ENCODE measurements at regions not wholly inside any gene's neighbourhood (a gene's known extent, or its start where the extent isn't known, plus 50 kb on each side); places are given as distances from the start of the nearest gene placed in this dataset.
"Not testable (repeated sequence)": the region's sequence is repeated elsewhere in the genome, so short reads cannot be mapped to it uniquely, and the experiment has no call there.

DNA sequence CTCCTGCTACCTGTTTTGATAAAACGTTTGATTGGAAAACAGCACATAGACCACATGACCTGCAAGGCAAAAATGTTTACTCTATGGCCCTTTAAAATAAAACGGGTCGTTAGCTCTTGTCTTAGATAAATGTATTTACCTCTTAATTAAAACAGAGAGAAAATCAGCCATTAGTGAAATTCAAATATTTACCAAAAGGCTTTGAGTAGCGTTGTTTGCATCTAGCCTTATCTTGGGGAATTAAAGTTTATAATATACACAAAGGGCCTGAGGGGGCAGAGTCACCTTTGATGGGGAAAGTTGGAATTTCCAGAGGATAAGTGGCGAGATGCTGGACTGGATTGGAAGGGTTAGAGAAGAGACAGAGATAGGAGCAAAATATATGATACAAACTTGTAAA, 111.3 kb downstream of the FBXO4 start:
- intact Hi-C loops (cut with micrococcal nuclease), result no loop called here
- H3K27ac Mint-ChIP-seq, result no peak overlapping the region
- H3K27me3 Mint-ChIP-seq (ENCODE audit: insufficient read depth), result peaks cover 5% of the 10 kb centered on the region
- no peaks in the 10 kb centered on the region for H3K4me1 Mint-ChIP-seq (ENCODE audit: low read depth)
- no peaks in the 10 kb centered on the region for H3K36me3 Mint-ChIP-seq (ENCODE audit: low read depth)
- no peak overlapping the region for H3K4me3 Mint-ChIP-seq
- no peaks in the 10 kb centered on the region for H3K9me3 Mint-ChIP-seq
- DNase-seq (ENCODE audit: low spot score), result no peak

DNA sequence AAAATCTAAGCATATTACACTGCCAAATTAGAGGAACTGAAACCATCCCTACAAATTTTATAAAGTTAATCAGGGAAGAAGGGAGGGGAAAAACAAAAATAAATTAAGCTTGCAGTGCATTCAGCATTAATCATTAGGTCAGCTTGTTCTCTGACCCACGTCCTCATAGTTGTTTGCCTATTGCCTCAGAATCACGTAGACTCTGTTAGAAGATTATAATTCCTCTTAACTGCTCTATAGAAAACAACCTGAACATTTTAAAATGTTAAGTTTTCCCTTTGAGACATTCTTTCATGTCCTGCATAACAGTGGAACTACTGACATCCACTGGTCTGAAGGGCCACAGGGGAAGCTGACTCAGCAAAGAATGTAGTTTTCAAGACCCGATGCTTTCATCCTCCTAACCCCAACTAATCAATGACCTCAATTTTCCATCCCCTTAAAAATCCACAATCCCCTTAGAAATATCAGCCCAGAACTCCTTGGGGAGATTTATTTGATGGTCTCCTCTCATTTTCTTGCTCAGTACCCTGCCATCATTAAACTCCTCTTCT, 112.4 kb downstream of the FBXO4 start:
- no peak overlapping the region for H3K4me3 Mint-ChIP-seq
- DNase-seq (ENCODE audit: low spot score), result no peak
- H3K27ac Mint-ChIP-seq, result no peak overlapping the region
- H3K27me3 Mint-ChIP-seq (ENCODE audit: insufficient read depth), result peaks cover 5% of the 10 kb centered on the region
- intact Hi-C loops (cut with micrococcal nuclease), result no loop called here
- H3K4me1 Mint-ChIP-seq (ENCODE audit: low read depth), result no peaks in the 10 kb centered on the region
- no peaks in the 10 kb centered on the region for H3K9me3 Mint-ChIP-seq
- no peaks in the 10 kb centered on the region for H3K36me3 Mint-ChIP-seq (ENCODE audit: low read depth)

DNA sequence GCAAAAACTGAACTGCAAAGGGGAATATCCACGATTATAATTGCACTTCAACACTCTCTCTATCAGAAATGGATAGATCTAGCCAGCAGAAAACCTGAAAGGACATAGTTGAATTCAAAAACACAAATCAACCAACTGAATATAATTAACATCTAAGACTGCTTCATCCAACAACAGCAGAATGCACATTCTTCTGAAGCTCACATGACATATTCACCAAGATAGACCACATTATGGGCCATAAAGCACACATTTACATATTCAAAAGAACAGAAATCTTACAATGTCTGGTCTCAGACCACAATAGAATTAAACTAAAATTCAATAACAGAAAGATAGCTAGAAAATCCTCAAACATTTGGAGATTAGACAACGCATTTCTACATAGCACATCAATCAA, 118.3 kb downstream of the FBXO4 start:
- no peak for DNase-seq (ENCODE audit: low spot score)
- Mint-ChIP-seq H3K4me3 (no peak overlapping the region), H3K4me1 (ENCODE audit: low read depth) (no peaks in the 10 kb centered on the region), H3K9me3 (no peaks in the 10 kb centered on the region), H3K27me3 (ENCODE audit: insufficient read depth) (peaks cover 7% of the 10 kb centered on the region), H3K27ac (no peak overlapping the region), H3K36me3 (ENCODE audit: low read depth) (no peaks in the 10 kb centered on the region)
- intact Hi-C loops (cut with micrococcal nuclease), result no loop called here

DNA sequence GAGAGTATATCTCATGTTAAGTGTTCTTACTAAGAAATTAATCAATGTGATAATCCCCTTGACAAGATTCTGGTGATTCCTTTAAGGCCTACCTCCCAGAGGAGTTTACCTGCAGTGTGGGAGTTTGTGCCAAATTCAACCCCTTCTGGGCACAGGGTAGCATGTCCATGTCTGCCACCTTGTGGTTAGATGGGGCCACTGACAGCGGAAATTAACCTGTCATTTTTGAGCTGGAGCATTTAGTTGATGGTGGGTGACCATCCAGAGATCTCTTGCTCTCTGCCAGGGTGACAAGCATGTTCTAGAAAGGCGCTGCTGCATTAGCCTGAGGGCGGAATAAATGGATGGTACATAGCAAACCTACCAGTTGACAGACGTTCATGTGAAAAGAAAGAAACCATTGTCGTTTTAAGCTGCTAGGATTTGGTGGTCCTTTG, 132.2 kb downstream of the FBXO4 start:
- peak; percentile 31 for DNase-seq (ENCODE audit: low spot score)
- Mint-ChIP-seq H3K36me3 (ENCODE audit: low read depth) (no peaks in the 10 kb centered on the region), H3K27ac (no peak overlapping the region), H3K4me1 (ENCODE audit: low read depth) (no peaks in the 10 kb centered on the region), H3K9me3 (no peaks in the 10 kb centered on the region), H3K4me3 (no peak overlapping the region), H3K27me3 (ENCODE audit: insufficient read depth) (peaks cover 6% of the 10 kb centered on the region)
- intact Hi-C loops (cut with micrococcal nuclease), result loop anchor here (1.0 to 5.0 kb wide), 5 partner anchors 130 to 830 kb away; partner anchors contain the start of gene FBXO4

DNA sequence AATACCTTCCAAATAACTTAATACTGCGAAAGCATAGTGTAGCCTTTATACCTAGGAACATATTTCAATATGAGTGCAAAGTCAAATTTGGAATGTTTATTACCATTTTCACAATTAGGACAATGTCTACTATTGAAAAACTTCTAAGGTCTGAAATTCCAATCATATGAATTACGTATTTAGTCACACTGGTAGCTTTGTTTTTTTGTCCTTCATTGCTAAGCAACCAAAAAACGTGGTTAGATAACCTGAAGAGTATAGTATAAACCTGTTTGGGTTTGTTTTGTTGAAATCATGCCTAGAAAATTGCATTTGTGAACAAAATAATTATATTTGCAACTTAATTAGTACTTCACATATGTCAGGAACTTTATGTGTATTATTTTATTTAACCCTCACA, 134.2 kb downstream of the FBXO4 start:
- H3K4me1 Mint-ChIP-seq (ENCODE audit: low read depth), result no peaks in the 10 kb centered on the region
- H3K9me3 Mint-ChIP-seq, result no peaks in the 10 kb centered on the region
- no peak overlapping the region for H3K4me3 Mint-ChIP-seq
- H3K27ac Mint-ChIP-seq, result no peak overlapping the region
- intact Hi-C loops (cut with micrococcal nuclease), result loop anchor here (5.0 kb wide), 4 partner anchors 132 to 828 kb away; partner anchors contain the start of gene FBXO4
- peaks cover 4% of the 10 kb centered on the region for H3K27me3 Mint-ChIP-seq (ENCODE audit: insufficient read depth)
- DNase-seq (ENCODE audit: low spot score), result no peak
- H3K36me3 Mint-ChIP-seq (ENCODE audit: low read depth), result no peaks in the 10 kb centered on the region

DNA sequence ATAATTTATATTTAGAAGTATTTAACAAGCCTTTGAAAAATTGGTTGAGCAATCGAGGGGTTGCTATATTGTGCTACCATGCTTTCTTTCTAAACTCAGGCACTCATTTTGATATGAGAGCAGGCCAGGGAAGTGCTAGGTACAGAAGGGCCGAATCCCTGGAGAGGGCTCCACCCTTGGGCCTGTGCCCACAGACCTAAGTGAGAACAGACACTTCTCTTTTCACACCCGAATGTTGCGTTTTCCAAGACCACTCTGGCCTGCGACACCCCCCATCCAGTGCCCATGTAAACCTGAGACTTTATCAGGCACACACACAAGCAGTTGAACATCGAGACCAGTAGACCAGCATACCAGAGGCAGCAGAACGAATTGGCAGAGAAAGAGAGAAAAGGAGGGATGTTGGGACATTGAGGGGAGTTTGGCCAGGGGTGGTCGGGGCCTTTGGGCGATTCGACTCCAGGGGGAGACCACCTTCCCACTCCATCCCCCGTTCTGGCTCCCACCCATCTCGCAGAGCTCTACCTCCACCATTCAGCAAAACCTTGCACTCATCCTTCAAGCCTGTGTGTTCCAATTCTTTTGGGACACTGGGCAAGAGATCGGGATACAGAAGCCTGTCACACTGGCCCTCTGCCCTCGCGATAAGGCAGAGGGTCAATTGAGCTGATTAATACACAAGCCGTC, 134.8 kb downstream of the FBXO4 start:
- intact Hi-C loops (cut with micrococcal nuclease), result loop anchor here (5.0 kb wide), 4 partner anchors 133 to 827 kb away; partner anchors contain the start of gene FBXO4
- H3K9me3 Mint-ChIP-seq, result no peaks in the 10 kb centered on the region
- H3K36me3 Mint-ChIP-seq (ENCODE audit: low read depth), result no peaks in the 10 kb centered on the region
- no peaks in the 10 kb centered on the region for H3K4me1 Mint-ChIP-seq (ENCODE audit: low read depth)
- no peak overlapping the region for H3K4me3 Mint-ChIP-seq
- H3K27me3 Mint-ChIP-seq (ENCODE audit: insufficient read depth), result peaks cover 4% of the 10 kb centered on the region
- no peak overlapping the region for H3K27ac Mint-ChIP-seq
- DNase-seq (ENCODE audit: low spot score), result no peak

DNA sequence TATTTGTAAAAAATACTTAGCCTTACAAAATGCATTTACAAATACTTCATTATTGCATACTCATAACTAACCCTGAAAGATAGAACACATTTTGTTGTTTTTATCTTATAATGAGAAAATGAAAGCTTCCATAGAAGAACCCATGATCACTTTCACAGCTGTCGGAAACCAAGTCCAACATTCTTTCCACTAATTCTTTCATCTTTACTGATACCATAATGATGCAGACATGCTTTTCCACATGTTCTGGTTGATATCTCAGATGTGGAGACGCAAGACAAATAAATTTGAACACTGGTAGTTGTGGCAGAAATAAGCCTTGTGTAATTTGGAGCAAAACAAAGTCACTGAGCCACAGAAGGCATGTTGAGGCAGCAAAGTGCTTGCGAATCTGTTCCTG, 136.0 kb downstream of the FBXO4 start:
- no peaks in the 10 kb centered on the region for H3K36me3 Mint-ChIP-seq (ENCODE audit: low read depth)
- H3K4me1 Mint-ChIP-seq (ENCODE audit: low read depth), result no peaks in the 10 kb centered on the region
- peaks cover 4% of the 10 kb centered on the region for H3K27me3 Mint-ChIP-seq (ENCODE audit: insufficient read depth)
- no peak for DNase-seq (ENCODE audit: low spot score)
- no peaks in the 10 kb centered on the region for H3K9me3 Mint-ChIP-seq
- intact Hi-C loops (cut with micrococcal nuclease), result no loop called here
- H3K4me3 Mint-ChIP-seq, result no peak overlapping the region
- no peak overlapping the region for H3K27ac Mint-ChIP-seq

DNA sequence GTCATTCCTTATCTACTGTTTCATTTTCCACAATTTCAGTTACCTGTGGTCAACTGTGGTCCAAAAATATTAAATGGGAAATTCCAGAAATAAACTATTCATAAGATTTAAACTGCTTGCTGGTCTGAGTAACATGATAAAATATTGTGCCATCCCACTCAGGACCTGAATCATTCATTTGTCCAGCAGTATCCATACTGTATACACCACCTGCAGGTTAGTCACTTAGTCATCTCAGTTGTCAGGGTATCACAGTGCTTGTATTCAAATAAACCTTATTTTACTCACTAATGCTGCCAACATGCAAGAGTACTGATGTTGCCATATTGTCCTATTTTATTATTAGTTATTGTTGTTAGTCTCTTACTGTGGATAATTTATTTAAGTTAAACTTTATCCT, 139.7 kb downstream of the FBXO4 start:
- Mint-ChIP-seq H3K27me3 (ENCODE audit: insufficient read depth) (peaks cover 4% of the 10 kb centered on the region), H3K27ac (no peak overlapping the region), H3K4me1 (ENCODE audit: low read depth) (no peaks in the 10 kb centered on the region), H3K4me3 (no peak overlapping the region), H3K36me3 (ENCODE audit: low read depth) (no peaks in the 10 kb centered on the region), H3K9me3 (no peaks in the 10 kb centered on the region)
- intact Hi-C loops (cut with micrococcal nuclease), result no loop called here
- DNase-seq (ENCODE audit: low spot score), result no peak

DNA sequence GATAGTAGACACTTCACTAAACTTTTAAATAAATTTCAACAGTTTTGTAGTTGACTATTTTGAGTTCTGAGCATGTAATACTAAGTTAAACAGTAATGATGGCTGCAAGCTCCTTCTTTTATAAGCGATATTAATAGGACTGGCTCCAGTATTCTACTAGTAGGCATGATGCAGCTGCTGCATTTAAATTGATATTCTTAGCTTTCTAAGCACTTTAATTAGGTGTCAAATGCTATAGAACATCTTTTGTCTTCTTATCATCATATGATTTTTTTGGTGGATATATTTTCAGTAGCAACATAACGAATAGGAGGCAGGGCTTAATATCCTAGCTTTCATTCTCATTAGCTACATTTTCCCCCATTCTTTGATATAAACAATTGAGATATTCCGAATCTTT, 141.1 kb downstream of the FBXO4 start:
- DNase-seq (ENCODE audit: low spot score), result no peak
- H3K9me3 Mint-ChIP-seq, result no peaks in the 10 kb centered on the region
- peaks cover 4% of the 10 kb centered on the region for H3K27me3 Mint-ChIP-seq (ENCODE audit: insufficient read depth)
- no peaks in the 10 kb centered on the region for H3K36me3 Mint-ChIP-seq (ENCODE audit: low read depth)
- no peak overlapping the region for H3K4me3 Mint-ChIP-seq
- no peaks in the 10 kb centered on the region for H3K4me1 Mint-ChIP-seq (ENCODE audit: low read depth)
- no peak overlapping the region for H3K27ac Mint-ChIP-seq
- intact Hi-C loops (cut with micrococcal nuclease), result no loop called here

DNA sequence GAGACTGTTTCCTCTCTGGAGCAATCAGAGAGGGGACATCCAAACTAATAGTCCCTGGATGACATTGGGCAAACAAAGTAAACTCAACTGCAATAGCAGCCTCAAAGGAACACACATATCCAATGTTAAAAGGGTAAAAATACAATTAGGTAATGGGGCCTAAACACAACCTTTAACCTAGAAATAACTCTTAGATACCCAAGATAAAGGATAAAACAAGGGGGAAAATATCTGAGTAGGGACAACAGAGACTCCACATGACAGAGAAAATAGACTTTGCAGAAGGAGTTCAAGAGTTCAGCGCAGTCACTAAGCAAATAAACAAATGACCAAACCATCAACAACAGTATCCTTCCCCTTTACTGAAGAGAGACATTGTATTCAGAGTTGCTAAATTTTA, 149.3 kb downstream of the FBXO4 start:
- Mint-ChIP-seq H3K4me3 (no peak overlapping the region), H3K27ac (no peak overlapping the region), H3K27me3 (ENCODE audit: insufficient read depth) (no peaks in the 10 kb centered on the region), H3K9me3 (no peaks in the 10 kb centered on the region), H3K4me1 (ENCODE audit: low read depth) (no peaks in the 10 kb centered on the region), H3K36me3 (ENCODE audit: low read depth) (no peaks in the 10 kb centered on the region)
- DNase-seq (ENCODE audit: low spot score), result no peak
- intact Hi-C loops (cut with micrococcal nuclease), result no loop called here

DNA sequence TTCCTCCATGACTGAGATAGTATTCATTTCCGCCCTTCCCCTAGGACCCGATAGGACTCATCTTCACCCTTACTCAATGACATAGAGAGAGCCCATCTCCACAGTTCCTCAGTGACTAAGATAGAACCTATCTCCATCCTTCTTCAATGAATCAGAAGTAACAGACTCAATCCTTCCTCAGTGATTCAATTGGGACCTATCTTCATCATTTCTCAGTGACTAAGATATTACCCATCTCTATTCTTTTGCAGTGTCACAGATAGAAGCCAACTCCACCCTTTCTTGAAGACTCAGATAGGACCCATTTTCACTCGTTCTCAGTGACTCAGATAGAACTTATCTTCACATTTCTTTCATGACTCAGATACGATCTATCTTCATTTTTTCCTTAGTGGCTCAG, 164.6 kb downstream of the FBXO4 start:
- intact Hi-C loops (cut with micrococcal nuclease), result no loop called here
- Mint-ChIP-seq H3K9me3 (no peaks in the 10 kb centered on the region), H3K4me1 (ENCODE audit: low read depth) (no peaks in the 10 kb centered on the region), H3K4me3 (no peak overlapping the region), H3K27me3 (ENCODE audit: insufficient read depth) (no peaks in the 10 kb centered on the region), H3K36me3 (ENCODE audit: low read depth) (no peaks in the 10 kb centered on the region), H3K27ac (no peak overlapping the region)
- DNase-seq (ENCODE audit: low spot score), result no peak

DNA sequence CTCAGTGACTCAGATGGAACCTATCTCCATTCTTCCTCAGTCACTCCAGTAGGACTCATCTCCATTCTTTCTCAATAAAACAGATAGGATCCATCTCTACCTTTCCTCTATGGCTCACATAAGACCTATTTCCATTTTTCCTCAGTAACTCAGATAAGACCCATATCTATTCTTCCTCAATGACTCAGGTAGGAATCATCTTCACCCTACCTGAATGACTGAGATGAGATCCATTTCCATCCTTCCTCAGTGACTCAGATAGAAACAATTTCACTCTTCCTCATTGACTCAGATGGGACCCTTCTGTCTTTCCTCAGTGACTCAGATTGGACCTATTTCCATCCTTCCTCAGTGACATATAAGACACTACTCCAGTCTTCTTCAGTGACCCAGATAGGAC, 165.1 kb downstream of the FBXO4 start:
- no peak for DNase-seq (ENCODE audit: low spot score)
- Mint-ChIP-seq H3K27me3 (ENCODE audit: insufficient read depth) (no peaks in the 10 kb centered on the region), H3K9me3 (no peaks in the 10 kb centered on the region), H3K27ac (no peak overlapping the region), H3K36me3 (ENCODE audit: low read depth) (no peaks in the 10 kb centered on the region), H3K4me1 (ENCODE audit: low read depth) (no peaks in the 10 kb centered on the region), H3K4me3 (no peak overlapping the region)
- intact Hi-C loops (cut with micrococcal nuclease), result no loop called here

DNA sequence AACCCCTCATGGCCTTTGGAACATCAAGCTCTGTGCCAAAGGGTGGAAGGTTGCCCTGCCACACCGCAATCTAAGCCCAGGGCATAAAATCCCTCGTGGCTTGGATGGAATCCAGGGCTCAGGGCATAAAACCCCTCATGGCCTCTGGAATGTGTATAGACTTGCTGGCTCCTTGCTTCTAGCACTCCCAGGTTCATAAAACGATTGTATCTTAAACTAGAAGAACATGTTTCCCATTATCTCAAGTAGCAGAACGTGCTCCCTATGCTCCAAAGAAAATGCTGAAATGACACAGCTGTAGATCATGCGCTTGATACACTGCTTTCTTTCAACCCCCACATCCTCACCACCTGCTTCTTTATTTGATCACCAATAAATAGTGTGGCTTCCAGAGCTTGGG, 174.8 kb downstream of the FBXO4 start:
- H3K4me3 Mint-ChIP-seq; intact Hi-C loops (cut with micrococcal nuclease); H3K27ac Mint-ChIP-seq: not testable (repeated sequence)

DNA sequence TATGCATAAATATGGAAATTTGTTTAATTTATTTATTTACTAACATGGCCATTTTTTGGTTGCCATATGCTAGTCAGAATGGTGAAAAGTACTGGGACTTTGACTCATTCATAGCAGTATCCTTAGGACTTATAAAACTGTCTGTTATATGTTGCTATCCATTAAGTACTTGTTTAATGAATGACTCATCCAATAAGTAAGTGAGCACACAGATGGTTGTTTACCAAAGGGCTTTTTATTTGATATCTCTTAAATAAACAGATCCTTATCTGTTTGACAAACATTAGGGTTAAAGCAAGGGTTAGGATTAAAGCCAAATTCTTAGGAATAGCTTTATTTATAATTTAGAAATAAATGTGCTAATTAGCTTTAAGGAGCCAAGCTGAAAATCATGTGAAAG, 183.4 kb downstream of the FBXO4 start:
- intact Hi-C loops (cut with micrococcal nuclease), result no loop called here
- no peaks in the 10 kb centered on the region for H3K27me3 Mint-ChIP-seq (ENCODE audit: insufficient read depth)
- peaks cover 4% of the 10 kb centered on the region for H3K9me3 Mint-ChIP-seq
- H3K4me3 Mint-ChIP-seq, result no peak overlapping the region
- H3K36me3 Mint-ChIP-seq (ENCODE audit: low read depth), result no peaks in the 10 kb centered on the region
- H3K27ac Mint-ChIP-seq, result no peak overlapping the region
- no peaks in the 10 kb centered on the region for H3K4me1 Mint-ChIP-seq (ENCODE audit: low read depth)
- DNase-seq (ENCODE audit: low spot score), result no peak

More for the DNA sequence above, 174.8 kb downstream of the FBXO4 start:
- H3K36me3 Mint-ChIP-seq (ENCODE audit: low read depth); H3K27me3 Mint-ChIP-seq (ENCODE audit: insufficient read depth); H3K9me3 Mint-ChIP-seq; H3K4me1 Mint-ChIP-seq (ENCODE audit: low read depth); DNase-seq (ENCODE audit: low spot score): not testable (repeated sequence)
